KMS-11 (cell line): ENCODE measurements at regions not wholly inside any gene's neighbourhood (a gene's known extent, or its start where the extent isn't known, plus 50 kb on each side); places are given as distances from the start of the nearest gene placed in this dataset.

ENCODE experiments used
- H2AFZ ChIP-seq: fragments of 200-600 bp; sonication (generic); 2 replicates; pipeline ENCODE4 v1.6.1; 2016; ENCODE audit warnings: antibody characterized with exemption, mixed run types, low read depth
- H3K27ac ChIP-seq: fragments of 200-600 bp; sonication (generic); 2 replicates; pipeline ENCODE4 v1.6.1; 2016; ENCODE audit warnings: mild to moderate bottlenecking, mixed run types
- H3K27me3 ChIP-seq: fragments of 200-600 bp; sonication (generic); 2 replicates; pipeline ENCODE4 v1.6.1; 2017; ENCODE audit warnings: mild to moderate bottlenecking, low read depth, mixed run types, moderate library complexity; ENCODE audit not compliant: insufficient read depth
- H3K36me3 ChIP-seq: fragments of 200-600 bp; sonication (generic); 2 replicates; pipeline ENCODE4 v1.6.1; 2017; ENCODE audit warnings: mild to moderate bottlenecking, mixed run types; ENCODE audit not compliant: insufficient read depth
- H3K4me1 ChIP-seq: fragments of 200-600 bp; sonication (generic); 2 replicates; pipeline ENCODE4 v1.6.1; 2016; ENCODE audit warnings: mild to moderate bottlenecking, low read depth, mixed run types; ENCODE audit not compliant: poor library complexity, severe bottlenecking
- H3K4me2 ChIP-seq: fragments of 200-600 bp; sonication (generic); 2 replicates; pipeline ENCODE4 v1.7.0; 2016; ENCODE audit warnings: mild to moderate bottlenecking, mixed run types
- H3K4me3 ChIP-seq: fragments of 200-600 bp; sonication (generic); IDR thresholded peaks from 2 replicates; pipeline ENCODE4 v1.6.1; 2017; ENCODE audit warnings: low read depth, low read length, mixed read lengths; ENCODE audit not compliant: insufficient read depth
- H3K79me2 ChIP-seq: fragments of 200-600 bp; sonication (generic); 2 replicates; pipeline ENCODE4 v1.6.1; 2016; ENCODE audit warnings: low read depth, mixed run types; ENCODE audit not compliant: insufficient read depth
- H3K9ac ChIP-seq: fragments of 200-600 bp; sonication (generic); 2 replicates; pipeline ENCODE4 v1.6.1; 2016; ENCODE audit warnings: mild to moderate bottlenecking, mixed run types
- H4K20me1 ChIP-seq: fragments of 200-600 bp; sonication (generic); 2 replicates; pipeline ENCODE4 v1.6.1; 2016; ENCODE audit warnings: mild to moderate bottlenecking, mixed run types; ENCODE audit not compliant: insufficient read depth
- CTCF ChIP-seq: fragments of 200-600 bp; sonication (generic); conservative IDR thresholded peaks from 2 replicates; pipeline ENCODE4 v1.6.1; 2017; ENCODE audit warnings: low read depth, mild to moderate bottlenecking, antibody characterized with exemption, low read length, moderate library complexity, mixed read lengths

- H3K4me3 ChIP-seq = no peak overlapping the region
- TF ChIP-seq CTCF = no peak
These were observed 253.4 kb downstream of the SP3 start for GRCh38 chr2:173711816-173712215.

GRCh38 chr2:173713904-173714555, 251.1 kb downstream of the SP3 start:
- Histone ChIP-seq H3K4me3 (no peak overlapping the region), H3K27ac (no peak overlapping the region), H2AFZ (no peak overlapping the region), H4K20me1 (no peaks in the 10 kb centered on the region), H3K4me1 (peaks cover 6% of the 10 kb centered on the region), H3K36me3 (no peaks in the 10 kb centered on the region), H3K4me2 (no peak overlapping the region), H3K27me3 (no peaks in the 10 kb centered on the region), H3K79me2 (no peaks in the 10 kb centered on the region), H3K9ac (no peak overlapping the region)
- TF ChIP-seq CTCF = no peak

More at GRCh38 chr2:173711816-173712215, 253.4 kb downstream of the SP3 start:
- no peaks in the 10 kb centered on the region for H3K36me3 ChIP-seq
- no peak overlapping the region for H3K27ac ChIP-seq
- no peak overlapping the region for H3K9ac ChIP-seq
- no peak overlapping the region for H2AFZ ChIP-seq
- H4K20me1 ChIP-seq = no peaks in the 10 kb centered on the region
- no peaks in the 10 kb centered on the region for H3K27me3 ChIP-seq
- peaks cover 6% of the 10 kb centered on the region for H3K4me1 ChIP-seq
- no peak overlapping the region for H3K4me2 ChIP-seq
- no peaks in the 10 kb centered on the region for H3K79me2 ChIP-seq

GRCh38 chr2:173715441-173715840, 249.7 kb downstream of the SP3 start:
- Histone ChIP-seq H4K20me1 (no peaks in the 10 kb centered on the region), H3K27ac (no peak overlapping the region), H3K27me3 (no peaks in the 10 kb centered on the region), H3K36me3 (no peaks in the 10 kb centered on the region), H3K4me2 (no peak overlapping the region), H2AFZ (no peak overlapping the region), H3K9ac (no peak overlapping the region), H3K79me2 (no peaks in the 10 kb centered on the region), H3K4me3 (no peak overlapping the region), H3K4me1 (peaks cover 6% of the 10 kb centered on the region)
- TF ChIP-seq CTCF = no peak

GRCh38 chr2:173716458-173717052, 248.6 kb downstream of the SP3 start:
- no peak overlapping the region for H3K4me2 ChIP-seq

More at GRCh38 chr2:173716458-173717052, 248.6 kb downstream of the SP3 start:
- H2AFZ ChIP-seq = no peak overlapping the region
- H3K27me3 ChIP-seq = no peaks in the 10 kb centered on the region
- no peak overlapping the region for H3K27ac ChIP-seq
- no peaks in the 10 kb centered on the region for H3K36me3 ChIP-seq
- no peaks in the 10 kb centered on the region for H4K20me1 ChIP-seq
- H3K79me2 ChIP-seq = no peaks in the 10 kb centered on the region
- H3K4me3 ChIP-seq = no peak overlapping the region
- no peak overlapping the region for H3K9ac ChIP-seq
- H3K4me1 ChIP-seq = peaks cover 6% of the 10 kb centered on the region
- TF ChIP-seq CTCF = no peak
